Panc1 (cell line): ENCODE measurements at regions not wholly inside any gene's neighbourhood (a gene's known extent, or its start where the extent isn't known, plus 50 kb on each side); places are given as distances from the start of the nearest gene placed in this dataset.

Experiments used
- POLR2AphosphoS5 ChIP-seq: IDR thresholded peaks from 2 replicates; pipeline ENCODE4 v1.6.1; 2012; ENCODE audit warnings: mild to moderate bottlenecking, low read depth, low read length, moderate library complexity
- SIN3A ChIP-seq: IDR thresholded peaks from 2 replicates; pipeline ENCODE4 v1.6.1; 2012; ENCODE audit warnings: low read depth, mild to moderate bottlenecking, low read length, moderate library complexity, borderline replicate concordance; ENCODE audit not compliant: insufficient read depth
- TCF7L2 ChIP-seq: IDR thresholded peaks from 2 replicates; pipeline ENCODE4 v1.6.1; 2011; ENCODE audit warnings: mild to moderate bottlenecking, low read depth, low read length, inconsistent platforms
- TF ChIP-seq, protein P1 (sequence below): fragments of 450-650 bp; IDR thresholded peaks from 2 replicates; pipeline ENCODE4 v1.5.1; 2017; ENCODE audit warnings: mild to moderate bottlenecking
- TF ChIP-seq, protein P2 (sequence below), 2 experiments: IDR thresholded peaks; 2 replicates each; pipeline ENCODE4 v1.6.1; 2011 to 2012; ENCODE audit warnings: low read depth in 2 of 2, control low read depth in 1 of 2, low read length in 1 of 2, mild to moderate bottlenecking in 1 of 2, moderate library complexity in 1 of 2; ENCODE audit not compliant: insufficient read depth in 1 of 2

DNA sequence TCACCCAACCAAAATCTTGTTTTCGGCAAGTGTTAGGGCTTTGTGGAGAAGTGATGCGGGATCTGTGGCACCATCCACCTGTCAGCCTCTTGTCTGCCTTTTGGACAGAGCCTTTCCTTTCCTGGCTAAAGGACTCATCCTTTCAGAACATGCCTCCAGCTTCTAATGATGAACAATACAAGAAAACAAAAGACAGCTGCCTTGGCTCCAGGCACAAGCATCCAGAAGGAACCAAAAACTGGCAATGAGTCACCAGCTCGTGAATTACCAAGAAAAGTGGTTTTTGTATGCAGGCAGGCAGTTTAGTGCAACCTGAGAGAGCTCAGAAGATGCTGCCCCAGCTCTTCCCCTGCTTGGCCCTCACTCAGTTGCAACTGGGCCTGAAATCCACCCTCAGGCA lies 84.6 kb upstream of the NAMPT start:
- TF ChIP-seq, protein P1, sequence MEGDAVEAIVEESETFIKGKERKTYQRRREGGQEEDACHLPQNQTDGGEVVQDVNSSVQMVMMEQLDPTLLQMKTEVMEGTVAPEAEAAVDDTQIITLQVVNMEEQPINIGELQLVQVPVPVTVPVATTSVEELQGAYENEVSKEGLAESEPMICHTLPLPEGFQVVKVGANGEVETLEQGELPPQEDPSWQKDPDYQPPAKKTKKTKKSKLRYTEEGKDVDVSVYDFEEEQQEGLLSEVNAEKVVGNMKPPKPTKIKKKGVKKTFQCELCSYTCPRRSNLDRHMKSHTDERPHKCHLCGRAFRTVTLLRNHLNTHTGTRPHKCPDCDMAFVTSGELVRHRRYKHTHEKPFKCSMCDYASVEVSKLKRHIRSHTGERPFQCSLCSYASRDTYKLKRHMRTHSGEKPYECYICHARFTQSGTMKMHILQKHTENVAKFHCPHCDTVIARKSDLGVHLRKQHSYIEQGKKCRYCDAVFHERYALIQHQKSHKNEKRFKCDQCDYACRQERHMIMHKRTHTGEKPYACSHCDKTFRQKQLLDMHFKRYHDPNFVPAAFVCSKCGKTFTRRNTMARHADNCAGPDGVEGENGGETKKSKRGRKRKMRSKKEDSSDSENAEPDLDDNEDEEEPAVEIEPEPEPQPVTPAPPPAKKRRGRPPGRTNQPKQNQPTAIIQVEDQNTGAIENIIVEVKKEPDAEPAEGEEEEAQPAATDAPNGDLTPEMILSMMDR: no peak
- no peak for TF ChIP-seq POLR2AphosphoS5
- TF ChIP-seq, protein P2, sequence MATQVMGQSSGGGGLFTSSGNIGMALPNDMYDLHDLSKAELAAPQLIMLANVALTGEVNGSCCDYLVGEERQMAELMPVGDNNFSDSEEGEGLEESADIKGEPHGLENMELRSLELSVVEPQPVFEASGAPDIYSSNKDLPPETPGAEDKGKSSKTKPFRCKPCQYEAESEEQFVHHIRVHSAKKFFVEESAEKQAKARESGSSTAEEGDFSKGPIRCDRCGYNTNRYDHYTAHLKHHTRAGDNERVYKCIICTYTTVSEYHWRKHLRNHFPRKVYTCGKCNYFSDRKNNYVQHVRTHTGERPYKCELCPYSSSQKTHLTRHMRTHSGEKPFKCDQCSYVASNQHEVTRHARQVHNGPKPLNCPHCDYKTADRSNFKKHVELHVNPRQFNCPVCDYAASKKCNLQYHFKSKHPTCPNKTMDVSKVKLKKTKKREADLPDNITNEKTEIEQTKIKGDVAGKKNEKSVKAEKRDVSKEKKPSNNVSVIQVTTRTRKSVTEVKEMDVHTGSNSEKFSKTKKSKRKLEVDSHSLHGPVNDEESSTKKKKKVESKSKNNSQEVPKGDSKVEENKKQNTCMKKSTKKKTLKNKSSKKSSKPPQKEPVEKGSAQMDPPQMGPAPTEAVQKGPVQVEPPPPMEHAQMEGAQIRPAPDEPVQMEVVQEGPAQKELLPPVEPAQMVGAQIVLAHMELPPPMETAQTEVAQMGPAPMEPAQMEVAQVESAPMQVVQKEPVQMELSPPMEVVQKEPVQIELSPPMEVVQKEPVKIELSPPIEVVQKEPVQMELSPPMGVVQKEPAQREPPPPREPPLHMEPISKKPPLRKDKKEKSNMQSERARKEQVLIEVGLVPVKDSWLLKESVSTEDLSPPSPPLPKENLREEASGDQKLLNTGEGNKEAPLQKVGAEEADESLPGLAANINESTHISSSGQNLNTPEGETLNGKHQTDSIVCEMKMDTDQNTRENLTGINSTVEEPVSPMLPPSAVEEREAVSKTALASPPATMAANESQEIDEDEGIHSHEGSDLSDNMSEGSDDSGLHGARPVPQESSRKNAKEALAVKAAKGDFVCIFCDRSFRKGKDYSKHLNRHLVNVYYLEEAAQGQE (IDR thresholded peaks at IDR 0.05; ENCODE audit: insufficient read depth in 1 of 2, low read depth in 2 of 2, low read length in 1 of 2): no peak
- no peak for TF ChIP-seq TCF7L2
- TF ChIP-seq SIN3A: no peak
